PC-9 (cell line): ENCODE measurements at regions not wholly inside any gene's neighbourhood (a gene's known extent, or its start where the extent isn't known, plus 50 kb on each side); places are given as distances from the start of the nearest gene placed in this dataset.

Experiments used
- BruUV-seq: library from RNA; stranded (reverse); fragments of 400-500 nt; replicated peaks from 2 replicates; lab custom pipeline; 2021; lab: Mats Ljungman, UMichigan
- CTCF ChIA-PET: fragments of 300-600 bp; sonication (Branson Sonifier 250); formaldehyde crosslinking; loops from one replicate; lab custom pipeline; 2022; ENCODE audit warnings: antibody characterized with exemption; lab: Charles Lee
- POLR2A ChIA-PET: fragments of 300-600 bp; sonication (Branson Sonifier 250); formaldehyde crosslinking; loops from one replicate; lab custom pipeline; 2022; ENCODE audit warnings: antibody characterized with exemption; ENCODE audit not compliant: unreplicated experiment; lab: Charles Lee
- DNase-seq, 2 experiments: peaks; one replicate each; pipeline versions ENCODE4 v3.0.0 to v3.0.0-alpha.2; 2015 to 2022; ENCODE audit warnings: mixed read lengths in 1 of 2
- H2AFZ ChIP-seq: fragments of 200-600 bp; sonication (generic); 2 replicates; pipeline ENCODE4 v1.8.1; 2017; ENCODE audit warnings: antibody characterized with exemption
- H3F3A ChIP-seq: fragments of 200-600 bp; sonication (generic); 2 replicates; pipeline ENCODE4 v1.8.1; 2017; ENCODE audit warnings: antibody characterized with exemption, mild to moderate bottlenecking, low read depth; ENCODE audit not compliant: insufficient read depth
- H3K27ac ChIP-seq: fragments of 200-600 bp; sonication (generic); 2 replicates; pipeline ENCODE4 v1.6.1; 2016; ENCODE audit warnings: mixed run types
- H3K27me3 ChIP-seq: fragments of 200-600 bp; sonication (generic); 2 replicates; pipeline ENCODE4 v1.6.1; 2016; ENCODE audit warnings: low read depth, mixed run types; ENCODE audit not compliant: insufficient read depth
- H3K36me3 ChIP-seq: fragments of 200-600 bp; sonication (generic); 2 replicates; pipeline ENCODE4 v1.6.1; 2016; ENCODE audit warnings: low read depth, mixed run types
- H3K4me1 ChIP-seq: fragments of 200-600 bp; sonication (generic); replicated peaks from 2 replicates; pipeline ENCODE4 v1.6.1; 2016; ENCODE audit warnings: mixed run types; ENCODE audit not compliant: insufficient read depth
- H3K4me2 ChIP-seq: fragments of 200-600 bp; sonication (generic); 2 replicates; pipeline ENCODE4 v1.6.1; 2017; ENCODE audit warnings: mixed run types
- H3K4me3 ChIP-seq: fragments of 200-600 bp; sonication (generic); 2 replicates; pipeline ENCODE4 v1.6.1; 2016; ENCODE audit warnings: mixed run types
- H3K79me2 ChIP-seq: fragments of 200-600 bp; sonication (generic); 2 replicates; pipeline ENCODE4 v1.6.1; 2017; ENCODE audit warnings: low read depth, mixed run types
- H3K9me2 ChIP-seq: fragments of 200-600 bp; sonication (generic); 2 replicates; pipeline ENCODE4 v1.8.1; 2017; ENCODE audit warnings: mild to moderate bottlenecking; ENCODE audit not compliant: insufficient read depth
- H3K9me3 ChIP-seq: fragments of 200-600 bp; sonication (generic); 2 replicates; pipeline ENCODE4 v1.8.1; 2016; ENCODE audit warnings: low read depth; ENCODE audit not compliant: insufficient read depth
- H4K20me1 ChIP-seq: fragments of 200-600 bp; sonication (generic); 2 replicates; pipeline ENCODE4 v1.8.1; 2017; ENCODE audit not compliant: insufficient read depth
- EZH2 ChIP-seq: fragments of 200-600 bp; sonication (generic); IDR thresholded peaks from 2 replicates; pipeline ENCODE4 v1.8.0; 2017; ENCODE audit warnings: antibody characterized with exemption, low read depth
- intact Hi-C: fragments of 100-400 bp; cut with micrococcal nuclease; formaldehyde crosslinking; loops from one replicate; pipeline ENCODE4 v1.10.0; 2022; ENCODE audit not compliant: unreplicated experiment
- TF ChIP-seq, protein P1 (sequence below): fragments of 200-600 bp; sonication (generic); conservative IDR thresholded peaks from 2 replicates; pipeline ENCODE4 v1.6.1; 2017; ENCODE audit warnings: mixed run types, antibody characterized with exemption, mild to moderate bottlenecking, moderate library complexity

DNA sequence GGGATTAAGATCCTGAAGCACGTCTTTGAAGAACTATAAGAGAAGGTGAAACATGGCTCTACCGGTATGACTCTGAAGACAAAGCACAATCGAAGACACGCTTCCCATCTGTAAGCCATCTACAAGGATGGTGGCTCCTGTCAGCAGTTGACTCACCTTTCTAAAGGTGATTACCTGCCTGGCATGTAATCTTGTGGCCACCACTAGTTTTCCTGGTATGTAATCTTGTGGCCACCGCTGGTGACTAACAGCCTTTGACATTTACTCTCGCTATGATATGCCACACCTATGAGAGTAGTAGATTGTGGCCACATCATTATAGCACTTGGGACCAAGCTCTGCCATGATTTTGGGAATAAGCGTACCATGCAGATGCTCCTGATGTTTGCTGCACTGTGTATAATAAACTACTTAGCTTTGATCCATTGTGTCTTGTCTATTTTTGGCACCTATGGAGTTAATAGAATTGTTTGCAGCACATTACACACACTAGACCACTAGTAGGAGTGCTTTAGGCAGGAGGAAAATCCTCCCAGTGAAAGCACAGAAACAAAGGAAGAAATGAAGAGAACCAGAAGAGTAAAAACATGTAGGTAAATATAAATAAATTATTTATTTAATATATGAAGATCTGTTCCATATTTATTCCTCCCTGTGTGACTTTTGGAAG is 59.8 kb downstream of the VAX1 start:
- no peaks in the 10 kb centered on the region for H3K36me3 ChIP-seq
- TF ChIP-seq EZH2, result no peak
- TF ChIP-seq, protein P1, sequence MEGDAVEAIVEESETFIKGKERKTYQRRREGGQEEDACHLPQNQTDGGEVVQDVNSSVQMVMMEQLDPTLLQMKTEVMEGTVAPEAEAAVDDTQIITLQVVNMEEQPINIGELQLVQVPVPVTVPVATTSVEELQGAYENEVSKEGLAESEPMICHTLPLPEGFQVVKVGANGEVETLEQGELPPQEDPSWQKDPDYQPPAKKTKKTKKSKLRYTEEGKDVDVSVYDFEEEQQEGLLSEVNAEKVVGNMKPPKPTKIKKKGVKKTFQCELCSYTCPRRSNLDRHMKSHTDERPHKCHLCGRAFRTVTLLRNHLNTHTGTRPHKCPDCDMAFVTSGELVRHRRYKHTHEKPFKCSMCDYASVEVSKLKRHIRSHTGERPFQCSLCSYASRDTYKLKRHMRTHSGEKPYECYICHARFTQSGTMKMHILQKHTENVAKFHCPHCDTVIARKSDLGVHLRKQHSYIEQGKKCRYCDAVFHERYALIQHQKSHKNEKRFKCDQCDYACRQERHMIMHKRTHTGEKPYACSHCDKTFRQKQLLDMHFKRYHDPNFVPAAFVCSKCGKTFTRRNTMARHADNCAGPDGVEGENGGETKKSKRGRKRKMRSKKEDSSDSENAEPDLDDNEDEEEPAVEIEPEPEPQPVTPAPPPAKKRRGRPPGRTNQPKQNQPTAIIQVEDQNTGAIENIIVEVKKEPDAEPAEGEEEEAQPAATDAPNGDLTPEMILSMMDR, result no peak
- no peak overlapping the region for H3K27ac ChIP-seq
- H2AFZ ChIP-seq, result no peak overlapping the region
- no peaks in the 10 kb centered on the region for H3K79me2 ChIP-seq
- intact Hi-C loops, result loop anchor here (2.0 kb wide), 1 partner anchor 72 kb away; no protein-coding TSS in a partner anchor
- H3K4me3 ChIP-seq, result no peak overlapping the region
- no peaks in the 10 kb centered on the region for H3K27me3 ChIP-seq
- H3K9me2 ChIP-seq, result no peaks in the 10 kb centered on the region
- DNase-seq, result peak; percentile 46 to 85
- H3F3A ChIP-seq, result peaks cover 6% of the 10 kb centered on the region; the same call in 1 of the 2 replicates
- no peaks in the 10 kb centered on the region for H3K9me3 ChIP-seq
- BruUV-seq, result no TSS peak
- CTCF ChIA-PET, result no interaction called here
- 0 out of 2 replicates have a peak overlapping the region, but pooled peaks have one; percentile 10 for H3K4me2 ChIP-seq
- no peaks in the 10 kb centered on the region for H4K20me1 ChIP-seq
- POLR2A ChIA-PET, result no interaction called here
- H3K4me1 ChIP-seq, result 0 out of 2 replicates have a peak, but pooled peaks cover 7% of the 10 kb centered on the region

DNA sequence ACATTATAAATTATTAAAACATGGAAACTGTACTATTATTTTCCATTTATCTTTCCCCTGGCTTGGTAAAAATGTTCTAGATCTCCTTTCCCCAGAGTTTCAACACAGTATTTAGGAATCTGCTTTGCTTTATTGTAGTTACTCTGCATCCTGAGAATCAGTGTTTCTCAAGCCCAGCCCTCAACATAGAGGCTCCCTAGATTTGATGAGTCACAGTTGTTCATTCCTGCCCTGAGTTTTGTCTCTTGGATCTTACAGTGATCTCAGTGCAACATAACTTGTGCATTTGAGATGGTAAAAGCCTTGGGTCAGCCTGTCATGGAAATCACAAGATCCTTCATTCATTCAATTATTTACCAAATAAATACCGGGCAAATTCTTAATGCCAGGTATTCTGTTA is 63.0 kb downstream of the VAX1 start:
- Histone ChIP-seq H4K20me1 (no peaks in the 10 kb centered on the region), H3K4me3 (no peak overlapping the region), H3K36me3 (no peaks in the 10 kb centered on the region), H3K9me2 (no peaks in the 10 kb centered on the region), H3F3A (peaks cover 15% of the 10 kb centered on the region; the same call in 1 of the 2 replicates), H3K9me3 (peaks cover 2% of the 10 kb centered on the region; the same call in 1 of the 2 replicates), H3K27me3 (no peaks in the 10 kb centered on the region), H3K27ac (no peak overlapping the region), H2AFZ (no peak overlapping the region), H3K4me1 (peaks cover 15% of the 10 kb centered on the region; the same call in 1 of the 2 replicates), H3K4me2 (no peak overlapping the region), H3K79me2 (no peaks in the 10 kb centered on the region)
- no TSS peak for BruUV-seq
- CTCF ChIA-PET, result no interaction called here
- peak in 1 of 2 experiments; percentile 39 for DNase-seq
- POLR2A ChIA-PET, result no interaction called here
- intact Hi-C loops, result no loop called here
- TF ChIP-seq, protein P1, result no peak
- TF ChIP-seq EZH2, result no peak

DNA sequence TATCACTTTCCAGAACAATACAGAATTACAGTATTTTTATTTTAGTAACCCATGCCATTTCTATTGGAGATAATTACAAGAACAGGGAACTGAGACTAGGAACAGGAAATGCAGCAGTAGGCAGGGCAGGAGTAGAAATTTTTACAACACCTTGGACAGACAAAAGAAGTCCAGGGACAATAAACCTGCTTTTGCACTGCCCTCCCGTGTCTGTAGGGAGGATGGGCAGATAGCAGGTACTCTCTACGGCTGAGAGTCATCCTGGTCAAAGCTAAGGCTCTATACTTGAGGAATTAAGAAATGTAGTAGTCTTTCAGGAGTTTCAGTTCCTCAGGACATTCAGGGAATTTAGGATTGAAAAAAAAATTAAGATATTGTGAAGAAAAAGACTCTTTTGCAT is 63.4 kb downstream of the VAX1 start:
- Histone ChIP-seq H4K20me1 (no peaks in the 10 kb centered on the region), H3K36me3 (no peaks in the 10 kb centered on the region), H3K9me2 (no peaks in the 10 kb centered on the region), H3K79me2 (no peaks in the 10 kb centered on the region), H3K27me3 (no peaks in the 10 kb centered on the region), H3F3A (peaks cover 15% of the 10 kb centered on the region; the same call in 1 of the 2 replicates), H3K4me2 (no peak overlapping the region), H3K27ac (no peak overlapping the region), H2AFZ (no peak overlapping the region), H3K9me3 (peaks cover 2% of the 10 kb centered on the region; the same call in 1 of the 2 replicates), H3K4me1 (peaks cover 15% of the 10 kb centered on the region; the same call in 1 of the 2 replicates), H3K4me3 (no peak overlapping the region)
- BruUV-seq, result no TSS peak
- POLR2A ChIA-PET, result no interaction called here
- CTCF ChIA-PET, result no interaction called here
- no peak for TF ChIP-seq EZH2
- TF ChIP-seq, protein P1, result no peak
- intact Hi-C loops, result loop anchor here (5.0 kb wide), 2 partner anchors 127 to 277 kb away; no protein-coding TSS in a partner anchor
- no peak for DNase-seq
